Skeletal muscle satellite cell (primary cell): ENCODE measurements at regions not wholly inside any gene's neighbourhood (a gene's known extent, or its start where the extent isn't known, plus 50 kb on each side); places are given as distances from the start of the nearest gene placed in this dataset. TPM values are rescaled to one million over a fixed set of nuclear protein-coding genes. Genes with fewer than 3 reads are reported as not detected.

Experiments used
- H3K27me3 ChIP-seq: 2 replicates; pipeline ENCODE4 v1.7.0; 2013; ENCODE audit warnings: low read length; ENCODE audit not compliant: control insufficient read depth, insufficient read depth
- H3K36me3 ChIP-seq: 2 replicates; pipeline ENCODE4 v1.7.0; 2013; ENCODE audit warnings: mild to moderate bottlenecking, control low read depth, low read length; ENCODE audit not compliant: insufficient read depth
- H3K4me1 ChIP-seq: 2 replicates; pipeline ENCODE4 v1.7.0; 2013; ENCODE audit warnings: low read length; ENCODE audit not compliant: control insufficient read depth, insufficient read depth
- H3K4me2 ChIP-seq: 2 replicates; pipeline ENCODE4 v1.7.0; 2013; ENCODE audit warnings: mild to moderate bottlenecking, low read length
- H3K4me3 ChIP-seq: 2 replicates; pipeline ENCODE4 v1.7.0; 2013; ENCODE audit warnings: low read length
- H3K9ac ChIP-seq: 2 replicates; pipeline ENCODE4 v1.7.0; 2013; ENCODE audit warnings: mild to moderate bottlenecking, low read depth, low read length, moderate library complexity
- H3K9me3 ChIP-seq: replicated peaks from 2 replicates; pipeline ENCODE4 v1.7.0; 2013; ENCODE audit warnings: mild to moderate bottlenecking, control low read depth, low read length
- small RNA-seq: library from RNA; depleted of rRNA; stranded (forward); fragments of <200 nt; gene quantifications from one replicate; pipeline ENCODE3, GENCODE V24; 2012

DNA sequence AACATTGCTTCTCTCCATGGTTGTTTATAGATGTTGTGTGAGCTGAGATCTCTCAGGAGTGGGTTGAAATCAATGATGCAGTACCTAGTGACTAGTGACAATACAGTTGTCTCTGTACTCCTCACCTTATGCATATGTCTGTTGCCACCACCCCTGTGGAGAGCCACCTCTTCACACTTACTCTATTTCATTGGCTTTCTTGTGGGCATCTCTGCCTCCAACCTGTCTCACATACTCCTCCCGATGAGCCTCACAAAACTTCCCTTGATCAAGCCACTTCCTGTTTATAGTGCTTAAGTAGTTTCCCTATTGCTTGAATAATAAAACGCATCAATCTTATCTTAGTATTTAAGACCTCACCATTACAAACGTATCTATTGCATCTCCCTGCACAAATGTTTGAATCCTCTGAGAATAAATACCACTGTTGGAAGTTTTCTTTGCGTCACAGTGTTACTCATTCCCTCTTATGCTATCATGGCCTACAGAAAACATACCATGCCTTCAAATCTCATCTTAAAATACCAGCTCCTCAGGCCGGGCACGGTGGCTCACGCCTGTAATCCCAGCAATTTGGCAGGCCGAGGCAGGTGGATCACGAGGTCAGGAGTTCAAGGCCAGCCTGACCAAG, 54.7 kb upstream of the GREM2 start:
- no peaks in the 10 kb centered on the region for H3K36me3 ChIP-seq
- H3K9ac ChIP-seq, result no peak overlapping the region
- H3K9me3 ChIP-seq, result no peaks in the 10 kb centered on the region
- peaks cover 3% of the 10 kb centered on the region for H3K27me3 ChIP-seq
- no peaks in the 10 kb centered on the region for H3K4me1 ChIP-seq
- H3K4me2 ChIP-seq, result no peak overlapping the region
- H3K4me3 ChIP-seq, result no peak overlapping the region

DNA sequence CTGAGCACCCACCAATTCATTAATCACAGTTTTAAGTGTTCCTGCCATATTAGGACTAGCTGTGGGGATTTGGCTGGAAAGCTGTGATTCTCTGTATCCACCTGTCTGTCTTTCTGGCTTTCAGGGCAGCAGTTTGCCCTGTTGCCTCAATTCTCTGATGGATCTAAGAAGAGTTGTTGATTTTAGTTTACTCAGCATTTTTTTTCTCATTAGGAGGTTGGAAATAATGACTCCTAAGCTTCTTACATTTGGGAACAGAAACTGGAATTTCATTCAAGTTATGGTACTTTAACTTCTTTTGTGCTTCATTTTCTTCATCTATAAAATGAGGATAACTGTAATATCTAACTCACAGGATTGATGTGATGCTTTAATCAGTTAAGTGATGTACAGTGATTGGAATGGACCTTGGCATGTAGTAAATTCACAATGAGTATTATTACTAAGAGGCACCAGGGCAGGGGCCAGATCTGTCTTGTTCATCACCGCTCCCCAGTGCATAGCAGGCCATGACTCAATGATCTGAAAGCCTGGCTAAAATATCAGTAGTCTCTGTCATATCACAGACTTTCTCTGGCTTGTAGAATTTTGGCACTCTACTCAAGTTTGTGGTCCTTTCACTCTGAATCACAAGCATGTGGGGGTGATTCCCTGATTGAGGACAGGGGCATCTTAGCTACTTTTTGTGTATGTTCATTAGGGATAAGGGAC, 51.4 kb upstream of the GREM2 start:
- H3K27me3 ChIP-seq, result no peaks in the 10 kb centered on the region
- H3K9me3 ChIP-seq, result no peaks in the 10 kb centered on the region
- no peak overlapping the region for H3K4me2 ChIP-seq
- no peaks in the 10 kb centered on the region for H3K36me3 ChIP-seq
- H3K9ac ChIP-seq, result no peak overlapping the region
- H3K4me3 ChIP-seq, result no peak overlapping the region
- no peaks in the 10 kb centered on the region for H3K4me1 ChIP-seq

Small RNAs in the stretch of these regions (small RNA-seq; reads per million reads assigned to genes)
- gene RF00019, result not detected
